Ishikawa (cell line): ENCODE measurements at regions not wholly inside any gene's neighbourhood (a gene's known extent, or its start where the extent isn't known, plus 50 kb on each side); places are given as distances from the start of the nearest gene placed in this dataset.

Experiments used
- CEBPB ChIP-seq: IDR thresholded peaks from 2 replicates; pipeline ENCODE4 v1.6.1; 2012
- CREB1 ChIP-seq: IDR thresholded peaks from 2 replicates; pipeline ENCODE4 v1.6.1; 2012; ENCODE audit warnings: low read depth
- EGR1 ChIP-seq: IDR thresholded peaks from 2 replicates; pipeline ENCODE4 v1.6.1; 2012
- EP300 ChIP-seq: IDR thresholded peaks from 2 replicates; pipeline ENCODE4 v1.6.1; 2012; ENCODE audit warnings: borderline replicate concordance
- FOXM1 ChIP-seq: IDR thresholded peaks from 2 replicates; pipeline ENCODE4 v1.6.1; 2012; ENCODE audit warnings: low read depth, borderline replicate concordance
- NFIC ChIP-seq: IDR thresholded peaks from 2 replicates; pipeline ENCODE4 v1.6.1; 2012
- RAD21 ChIP-seq: IDR thresholded peaks from 2 replicates; pipeline ENCODE4 v1.6.1; 2012; ENCODE audit warnings: low read depth
- TAF1 ChIP-seq: IDR thresholded peaks from 2 replicates; pipeline ENCODE4 v1.6.1; 2012; ENCODE audit warnings: low read depth, mild to moderate bottlenecking
- TCF12 ChIP-seq: IDR thresholded peaks from 2 replicates; pipeline ENCODE4 v1.6.1; 2012; ENCODE audit warnings: low read depth
- TEAD4 ChIP-seq: IDR thresholded peaks from 2 replicates; pipeline ENCODE4 v1.6.1; 2012
- YY1 ChIP-seq: IDR thresholded peaks from 2 replicates; pipeline ENCODE4 v1.6.1; 2012; ENCODE audit warnings: low read depth
- ZBTB7A ChIP-seq: IDR thresholded peaks from 2 replicates; pipeline ENCODE4 v1.6.1; 2012; ENCODE audit warnings: low read depth
- TF ChIP-seq, protein P1 (sequence below): IDR thresholded peaks from 2 replicates; pipeline ENCODE4 v1.6.1; 2012
- TF ChIP-seq, protein P2 (sequence below): IDR thresholded peaks from 2 replicates; pipeline ENCODE4 v1.6.1; 2012; ENCODE audit warnings: low read depth, mild to moderate bottlenecking
- TF ChIP-seq, protein P3 (sequence below): IDR thresholded peaks from 2 replicates; pipeline ENCODE4 v1.6.1; 2012

DNA sequence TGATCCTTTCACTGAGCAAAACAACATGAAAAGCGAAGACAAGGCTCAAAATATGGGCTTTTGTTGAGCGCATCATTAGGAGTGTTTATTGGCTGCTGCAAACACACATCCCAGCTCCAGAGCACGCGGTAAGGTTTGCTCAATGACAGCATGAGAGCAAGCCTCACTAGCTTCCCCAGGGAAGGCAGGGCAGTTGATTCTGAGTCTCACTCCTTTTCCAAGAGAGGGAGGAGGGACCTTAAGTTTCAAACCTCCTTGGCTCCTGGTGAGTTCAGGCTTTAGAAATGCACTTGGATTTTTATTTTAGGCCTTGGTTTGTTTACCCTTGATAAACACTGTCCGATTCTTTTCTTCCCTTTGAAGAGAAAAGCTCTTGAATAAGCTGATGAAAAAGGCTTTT, 69.1 kb upstream of the CACNA2D3 start:
- TF ChIP-seq, protein P1, sequence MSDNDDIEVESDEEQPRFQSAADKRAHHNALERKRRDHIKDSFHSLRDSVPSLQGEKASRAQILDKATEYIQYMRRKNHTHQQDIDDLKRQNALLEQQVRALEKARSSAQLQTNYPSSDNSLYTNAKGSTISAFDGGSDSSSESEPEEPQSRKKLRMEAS = no peak
- no peak for TF ChIP-seq FOXM1
- TF ChIP-seq ZBTB7A = no peak
- TF ChIP-seq EGR1 = no peak
- TF ChIP-seq TCF12 = no peak
- TF ChIP-seq, protein P2, sequence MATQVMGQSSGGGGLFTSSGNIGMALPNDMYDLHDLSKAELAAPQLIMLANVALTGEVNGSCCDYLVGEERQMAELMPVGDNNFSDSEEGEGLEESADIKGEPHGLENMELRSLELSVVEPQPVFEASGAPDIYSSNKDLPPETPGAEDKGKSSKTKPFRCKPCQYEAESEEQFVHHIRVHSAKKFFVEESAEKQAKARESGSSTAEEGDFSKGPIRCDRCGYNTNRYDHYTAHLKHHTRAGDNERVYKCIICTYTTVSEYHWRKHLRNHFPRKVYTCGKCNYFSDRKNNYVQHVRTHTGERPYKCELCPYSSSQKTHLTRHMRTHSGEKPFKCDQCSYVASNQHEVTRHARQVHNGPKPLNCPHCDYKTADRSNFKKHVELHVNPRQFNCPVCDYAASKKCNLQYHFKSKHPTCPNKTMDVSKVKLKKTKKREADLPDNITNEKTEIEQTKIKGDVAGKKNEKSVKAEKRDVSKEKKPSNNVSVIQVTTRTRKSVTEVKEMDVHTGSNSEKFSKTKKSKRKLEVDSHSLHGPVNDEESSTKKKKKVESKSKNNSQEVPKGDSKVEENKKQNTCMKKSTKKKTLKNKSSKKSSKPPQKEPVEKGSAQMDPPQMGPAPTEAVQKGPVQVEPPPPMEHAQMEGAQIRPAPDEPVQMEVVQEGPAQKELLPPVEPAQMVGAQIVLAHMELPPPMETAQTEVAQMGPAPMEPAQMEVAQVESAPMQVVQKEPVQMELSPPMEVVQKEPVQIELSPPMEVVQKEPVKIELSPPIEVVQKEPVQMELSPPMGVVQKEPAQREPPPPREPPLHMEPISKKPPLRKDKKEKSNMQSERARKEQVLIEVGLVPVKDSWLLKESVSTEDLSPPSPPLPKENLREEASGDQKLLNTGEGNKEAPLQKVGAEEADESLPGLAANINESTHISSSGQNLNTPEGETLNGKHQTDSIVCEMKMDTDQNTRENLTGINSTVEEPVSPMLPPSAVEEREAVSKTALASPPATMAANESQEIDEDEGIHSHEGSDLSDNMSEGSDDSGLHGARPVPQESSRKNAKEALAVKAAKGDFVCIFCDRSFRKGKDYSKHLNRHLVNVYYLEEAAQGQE = no peak
- TF ChIP-seq CREB1 = no peak
- no peak for TF ChIP-seq EP300
- TF ChIP-seq RAD21 = no peak
- TF ChIP-seq YY1 = no peak
- no peak for TF ChIP-seq NFIC
- TF ChIP-seq TAF1 = no peak
- TF ChIP-seq CEBPB = no peak
- TF ChIP-seq, protein P3, sequence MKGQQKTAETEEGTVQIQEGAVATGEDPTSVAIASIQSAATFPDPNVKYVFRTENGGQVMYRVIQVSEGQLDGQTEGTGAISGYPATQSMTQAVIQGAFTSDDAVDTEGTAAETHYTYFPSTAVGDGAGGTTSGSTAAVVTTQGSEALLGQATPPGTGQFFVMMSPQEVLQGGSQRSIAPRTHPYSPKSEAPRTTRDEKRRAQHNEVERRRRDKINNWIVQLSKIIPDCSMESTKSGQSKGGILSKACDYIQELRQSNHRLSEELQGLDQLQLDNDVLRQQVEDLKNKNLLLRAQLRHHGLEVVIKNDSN = no peak
- no peak for TF ChIP-seq TEAD4

DNA sequence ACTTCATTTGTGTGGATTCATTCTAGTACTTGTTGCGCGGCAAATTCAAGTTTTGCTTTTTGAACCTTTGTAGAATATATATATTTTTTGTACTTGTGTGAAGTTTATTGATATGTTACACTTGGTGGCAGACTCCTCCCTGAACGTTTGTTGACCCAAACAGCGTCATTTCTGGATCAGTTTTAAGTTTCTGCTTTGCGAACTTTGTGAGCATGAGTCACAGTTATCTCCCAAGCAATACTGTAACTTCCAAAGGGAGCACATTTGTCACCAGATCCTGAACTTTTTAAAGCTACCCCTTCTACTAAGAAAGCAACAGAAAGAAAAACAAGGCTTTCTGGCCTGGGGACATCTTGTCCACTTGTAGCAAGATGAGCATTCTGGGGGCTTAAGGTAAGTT, 74.8 kb upstream of the CACNA2D3 start:
- TF ChIP-seq CREB1 = no peak
- TF ChIP-seq TCF12 = no peak
- TF ChIP-seq, protein P1 = no peak
- no peak for TF ChIP-seq TAF1
- no peak for TF ChIP-seq YY1
- no peak for TF ChIP-seq CEBPB
- no peak for TF ChIP-seq FOXM1
- no peak for TF ChIP-seq EP300
- no peak for TF ChIP-seq EGR1

DNA sequence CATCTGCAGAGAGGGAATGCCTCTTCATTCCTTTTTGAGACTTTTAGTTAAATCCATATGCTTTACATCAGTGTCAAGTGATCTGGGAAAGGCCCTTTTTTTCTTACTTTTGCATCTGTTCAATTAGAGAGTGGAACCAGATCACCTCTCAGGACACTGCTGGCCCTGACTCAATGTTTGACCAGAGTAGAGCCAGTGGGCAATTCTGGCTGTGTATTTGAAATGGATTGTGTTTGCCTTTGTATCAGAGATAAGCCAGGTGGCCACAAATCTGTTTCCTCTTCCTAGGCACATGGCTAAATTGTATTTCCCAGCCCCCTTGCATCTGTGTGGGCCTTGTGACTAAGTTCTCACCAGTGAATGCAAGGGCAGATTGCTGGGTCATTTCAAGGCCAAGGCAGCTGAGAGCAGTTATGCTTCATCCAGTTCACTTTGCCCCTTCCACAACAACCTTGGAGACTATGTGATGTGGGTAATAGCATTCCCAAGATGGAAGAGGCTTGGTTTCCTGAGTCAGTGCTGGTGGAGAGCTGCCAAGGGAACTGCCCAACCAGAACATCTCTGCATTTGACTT, 75.6 kb upstream of the CACNA2D3 start:
- TF ChIP-seq TAF1 = no peak
- no peak for TF ChIP-seq EGR1
- TF ChIP-seq, protein P2 = no peak
- TF ChIP-seq CREB1 = no peak

DNA sequence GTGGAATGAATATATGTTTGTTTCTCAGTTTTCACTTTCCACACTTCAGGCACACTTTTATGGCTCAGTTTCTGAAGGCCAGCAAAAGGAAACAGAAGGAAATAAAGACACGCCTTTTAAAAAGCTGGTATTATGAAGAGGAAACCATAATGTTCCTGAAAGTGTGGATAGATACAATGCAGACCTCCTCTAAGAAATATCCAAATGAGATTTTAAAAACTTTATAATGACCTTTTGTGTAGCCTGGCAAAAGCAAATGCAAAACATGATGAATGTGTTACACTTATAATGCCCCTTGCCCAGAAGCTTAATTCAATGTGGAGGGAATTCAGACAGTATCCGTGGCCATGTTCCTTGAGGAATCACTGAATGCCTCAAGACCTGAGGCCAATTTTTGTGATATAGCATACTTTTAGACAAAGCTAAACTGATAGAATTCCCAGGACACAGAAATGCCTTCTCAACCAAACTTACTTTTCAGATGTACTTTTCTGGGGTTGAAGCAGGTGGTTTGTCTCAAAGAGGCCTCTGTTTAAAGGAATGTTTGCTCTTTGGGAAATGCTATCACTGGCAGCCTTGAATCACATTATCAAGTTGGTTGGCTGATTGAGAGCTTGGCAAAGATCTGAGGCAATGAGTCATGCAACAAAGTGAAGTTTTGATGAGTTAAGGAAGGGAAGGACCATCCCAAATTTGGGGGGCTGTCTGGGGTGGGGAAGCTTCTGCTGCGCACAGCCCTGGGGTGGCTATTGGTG, 77.1 kb upstream of the CACNA2D3 start:
- TF ChIP-seq, protein P3 = no peak
- TF ChIP-seq ZBTB7A (no peak), TEAD4 (no peak), RAD21 (no peak), EGR1 (no peak), EP300 (no peak), TCF12 (no peak), FOXM1 (no peak), CEBPB (no peak), YY1 (no peak), CREB1 (no peak), TAF1 (no peak), NFIC (no peak)
- TF ChIP-seq, protein P2 = no peak
- TF ChIP-seq, protein P1 = no peak
